GM19452 (cell line): ENCODE measurements at regions not wholly inside any gene's neighbourhood (a gene's known extent, or its start where the extent isn't known, plus 50 kb on each side); places are given as distances from the start of the nearest gene placed in this dataset.
"Not testable (repeated sequence)": the region's sequence is repeated elsewhere in the genome, so short reads cannot be mapped to it uniquely, and the experiment has no call there.

Source experiments
- ATAC-seq: cut with Tn5 transposase; IDR thresholded peaks from one replicate; pipeline ENCODE4 v1.9.1; 2021; ENCODE audit not compliant: unreplicated experiment

DNA sequence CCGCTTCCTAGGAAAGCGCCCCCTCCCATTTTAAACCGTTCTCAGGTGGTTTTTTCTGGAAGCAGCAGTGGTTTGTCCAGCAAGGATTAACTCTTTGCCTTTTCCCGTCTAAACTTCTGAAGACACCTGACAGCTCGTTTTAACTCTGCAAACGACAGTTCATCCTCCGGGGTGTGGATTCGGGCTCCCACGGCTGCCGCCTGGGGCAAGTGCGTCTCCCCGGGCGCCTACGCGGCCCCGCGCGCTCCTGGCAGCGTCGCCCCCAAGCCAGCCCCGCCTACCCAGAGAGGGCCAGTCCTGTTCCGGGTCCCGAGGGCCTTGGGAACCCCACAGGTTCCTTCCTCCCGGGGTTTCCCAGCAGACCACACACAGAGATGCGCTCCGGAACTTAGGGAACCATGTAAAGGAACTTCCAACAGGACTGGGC is 54.4 kb downstream of the PRR18 start:
- ATAC-seq, result no peak

DNA sequence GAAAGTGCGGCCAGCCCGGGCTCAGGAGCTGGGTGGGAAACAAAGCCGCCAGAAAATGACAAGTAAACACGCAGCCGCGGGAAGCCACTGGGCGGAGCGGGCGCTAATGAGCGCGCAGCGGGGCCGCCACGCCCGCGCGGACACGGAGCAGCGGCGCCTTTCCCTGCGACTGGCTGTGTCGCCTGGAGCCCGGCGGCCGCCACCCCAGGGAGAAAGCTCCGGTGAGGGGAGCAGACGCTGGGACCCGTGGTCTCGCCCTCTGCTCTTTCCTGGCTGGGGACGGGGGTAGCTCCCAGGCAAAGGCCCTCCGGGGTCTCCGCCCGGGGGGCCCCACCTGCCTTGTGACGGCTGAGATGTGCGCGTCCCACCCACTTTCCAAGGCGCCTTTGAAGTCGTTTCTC is 54.9 kb downstream of the PRR18 start:
- peak; percentile 55 for ATAC-seq

DNA sequence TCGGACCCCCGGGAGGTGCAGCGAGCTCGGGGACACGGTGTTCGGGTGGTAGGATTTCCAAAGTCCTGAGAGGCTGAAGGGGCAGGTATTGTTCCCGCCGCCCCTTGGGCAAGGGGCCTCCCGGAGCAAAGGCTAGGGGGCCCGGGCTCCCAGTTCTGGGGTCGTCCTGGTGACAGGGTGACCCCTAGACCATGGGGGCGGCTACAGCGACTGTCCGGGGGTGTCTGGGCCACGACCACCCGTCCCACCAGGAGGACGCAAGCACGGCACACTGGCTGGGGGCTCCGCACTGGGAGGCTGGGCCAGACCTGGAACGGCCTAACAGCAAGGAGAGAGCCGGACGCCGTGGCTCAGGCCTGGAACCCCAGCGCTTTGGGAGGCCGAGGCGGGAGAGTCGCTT is 55.6 kb downstream of the PRR18 start:
- ATAC-seq, result no peak

DNA sequence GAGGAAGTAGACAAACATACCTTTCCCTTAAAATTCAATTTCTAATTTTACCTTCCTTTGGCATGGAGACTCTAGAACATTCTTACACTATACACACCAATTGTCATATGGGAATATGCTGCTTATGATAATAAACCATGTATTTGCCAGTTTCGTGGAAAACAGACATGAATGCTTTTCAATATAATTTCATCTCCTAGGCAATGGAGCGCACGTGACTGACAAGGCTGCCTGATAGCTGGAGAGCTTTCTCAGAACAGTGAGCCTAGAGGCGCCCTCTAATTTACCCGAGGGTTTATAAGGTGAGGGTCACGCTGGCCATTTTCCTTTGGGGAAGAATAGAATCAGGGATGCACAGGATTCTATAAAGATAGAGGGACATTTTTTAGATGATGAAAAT is 56.5 kb downstream of the PRR18 start:
- ATAC-seq, result no peak

DNA sequence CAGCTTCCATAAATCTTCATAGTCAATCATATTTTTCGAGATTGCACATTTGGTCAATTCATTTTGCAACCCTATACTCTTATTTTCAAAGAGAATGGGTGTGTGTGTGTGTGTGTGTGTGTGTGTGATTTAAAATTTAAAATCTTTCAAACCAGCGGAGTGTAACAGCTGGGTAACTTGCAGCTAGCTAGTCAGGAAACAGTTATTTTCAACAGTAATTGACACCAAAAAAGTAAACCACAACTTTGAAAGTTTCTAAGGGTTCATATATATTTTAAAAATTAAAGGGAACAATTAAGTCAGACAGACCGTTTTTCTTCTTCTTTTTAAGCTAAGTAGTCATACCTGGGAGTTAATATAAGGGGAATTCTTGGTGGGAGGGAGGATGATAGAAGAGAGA is 57.0 kb downstream of the PRR18 start:
- no peak for ATAC-seq

DNA sequence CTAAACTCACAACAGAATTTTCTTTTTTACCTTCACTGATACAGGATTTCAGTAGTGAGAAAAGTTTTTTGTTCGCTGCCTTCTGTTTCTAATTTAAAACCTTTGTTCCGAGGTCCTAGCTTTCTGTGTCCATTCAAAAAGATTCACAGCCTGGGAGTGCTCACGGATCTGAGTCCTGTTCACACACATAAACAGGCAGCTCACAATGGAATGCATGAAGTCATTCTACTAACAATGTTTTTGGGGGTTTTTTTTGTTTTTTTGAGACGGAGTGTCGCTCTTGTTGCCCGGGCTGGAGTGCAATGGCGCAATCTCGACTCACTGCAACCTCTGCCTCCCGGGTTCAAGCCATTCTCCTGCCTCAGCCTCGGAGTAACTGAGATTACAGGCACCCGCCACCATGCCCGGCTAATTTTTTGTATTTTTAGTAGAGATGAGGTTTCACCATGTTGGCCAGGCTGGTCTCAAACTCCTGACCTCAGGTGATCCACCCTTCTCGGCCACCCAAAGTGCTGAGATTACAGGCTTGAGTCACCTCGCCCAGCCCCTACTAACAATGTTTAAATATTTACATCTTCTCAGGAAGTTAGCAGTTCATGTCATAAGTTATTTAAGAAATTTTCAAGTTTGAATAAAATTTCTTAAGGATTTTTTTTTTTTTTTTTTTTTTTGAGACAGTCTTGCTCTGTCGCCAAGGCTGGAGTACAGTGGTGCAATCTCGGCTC is 59.0 kb downstream of the PRR18 start:
- ATAC-seq, result not testable (repeated sequence)

DNA sequence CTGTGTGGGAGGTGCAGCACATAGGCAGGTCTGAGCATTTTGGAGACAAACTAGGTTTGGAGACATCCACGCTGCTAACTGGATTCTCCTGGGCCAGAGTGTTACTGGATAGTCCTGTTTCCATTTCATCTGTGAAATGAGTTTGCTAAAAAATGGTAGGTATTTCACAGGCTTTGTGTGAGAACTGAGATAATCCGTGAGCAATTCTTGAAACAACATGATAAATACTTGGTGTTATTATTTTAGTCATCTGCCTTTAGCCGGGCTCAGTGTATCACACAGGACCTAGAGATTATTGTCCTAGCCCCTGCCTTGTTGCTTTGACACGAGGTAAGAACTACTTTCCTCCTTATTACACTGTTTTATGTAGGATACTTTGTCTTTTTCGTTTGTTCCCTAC is 63.0 kb downstream of the PRR18 start:
- no peak for ATAC-seq

DNA sequence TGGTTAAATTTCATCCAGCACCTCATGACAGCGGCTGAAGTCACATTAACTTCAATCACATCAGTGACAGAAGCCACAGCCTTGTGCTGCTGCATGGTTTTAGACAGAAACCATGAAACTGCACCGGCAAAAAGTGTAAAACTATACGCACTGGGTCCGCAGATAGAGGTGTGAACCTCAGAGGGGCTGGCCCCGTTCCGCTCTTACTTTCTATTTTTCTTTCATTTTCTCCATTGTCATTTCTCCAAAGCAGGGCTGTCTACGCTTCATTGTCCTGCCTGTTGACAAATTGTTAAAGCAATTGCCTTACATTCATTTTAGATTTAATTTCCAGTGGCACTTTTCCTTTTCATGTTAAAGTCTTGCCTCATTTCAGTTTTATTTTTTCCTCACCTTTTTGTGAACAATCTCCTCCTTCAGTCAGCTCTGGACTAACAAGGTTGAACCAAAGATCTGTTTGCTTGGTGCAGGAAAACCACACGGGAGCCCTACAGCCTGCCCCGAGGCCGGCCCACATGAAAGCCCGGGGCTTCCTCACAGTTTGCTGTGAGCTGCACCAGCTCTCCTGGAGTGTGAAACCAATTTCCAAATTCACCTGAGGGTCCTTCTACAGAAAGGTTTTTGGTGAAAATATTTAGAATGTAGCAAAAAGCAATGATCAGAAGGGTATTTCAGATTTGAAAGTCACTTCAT is 63.7 kb downstream of the PRR18 start:
- ATAC-seq, result peak; percentile 92

DNA sequence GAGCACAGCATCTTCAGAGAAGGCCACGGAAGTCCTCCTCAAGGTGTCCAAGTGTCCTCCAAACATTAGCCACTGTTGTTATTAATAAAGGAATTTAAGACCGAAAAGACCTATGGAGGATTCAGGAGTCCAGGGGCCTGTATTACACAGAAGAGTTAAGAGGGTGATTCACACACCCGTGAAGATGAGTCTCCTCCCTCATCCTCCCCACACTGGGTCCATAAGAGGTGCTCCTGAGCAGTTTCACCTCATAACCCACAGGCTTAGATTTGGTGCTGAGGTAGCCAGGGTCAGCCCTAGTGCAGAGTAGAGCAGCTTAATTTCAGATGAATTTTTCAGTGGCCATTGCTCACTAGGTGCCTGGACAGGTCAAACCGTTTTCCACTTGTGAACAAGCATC is 65.3 kb downstream of the PRR18 start:
- ATAC-seq, result no peak

DNA sequence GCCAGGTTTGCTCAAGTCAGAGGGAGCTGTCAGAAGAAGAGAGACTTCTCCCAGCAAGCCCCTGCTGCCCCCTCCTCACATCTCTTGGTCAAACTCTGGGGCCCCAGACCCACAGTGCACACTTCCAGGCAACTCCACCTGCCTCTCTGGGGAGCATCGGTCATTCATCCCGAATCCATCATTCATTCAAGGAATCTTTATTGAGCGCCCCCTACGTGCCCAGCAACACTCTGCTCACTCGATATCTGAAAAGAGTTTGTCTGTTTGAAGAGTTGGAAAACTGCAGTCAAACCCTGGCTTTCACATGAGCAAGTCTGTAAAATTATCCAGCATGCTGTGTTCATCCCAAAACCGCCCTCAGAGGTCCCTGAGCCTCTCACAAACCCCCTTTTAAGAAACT is 66.2 kb downstream of the PRR18 start:
- ATAC-seq, result no peak

DNA sequence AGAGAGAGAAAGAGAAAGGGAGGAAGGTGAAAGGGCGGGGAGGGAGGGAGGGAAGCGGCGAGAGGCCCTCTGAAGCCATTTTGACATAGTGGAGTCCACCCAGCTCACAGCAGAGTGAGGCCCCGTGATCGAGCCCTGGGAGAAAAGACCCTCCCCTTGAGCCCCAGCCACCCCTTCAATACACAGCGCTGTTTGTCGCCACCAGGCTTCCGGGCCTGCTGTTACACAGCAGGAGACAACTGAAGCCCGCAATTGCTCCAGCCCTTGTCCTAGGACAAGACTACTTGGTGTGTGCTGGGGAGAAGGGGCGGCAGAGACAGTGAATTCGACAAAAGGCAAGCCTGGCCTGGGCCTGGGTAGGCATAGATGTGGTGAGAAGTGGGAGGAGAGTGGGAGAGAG is 67.3 kb downstream of the PRR18 start:
- no peak for ATAC-seq

DNA sequence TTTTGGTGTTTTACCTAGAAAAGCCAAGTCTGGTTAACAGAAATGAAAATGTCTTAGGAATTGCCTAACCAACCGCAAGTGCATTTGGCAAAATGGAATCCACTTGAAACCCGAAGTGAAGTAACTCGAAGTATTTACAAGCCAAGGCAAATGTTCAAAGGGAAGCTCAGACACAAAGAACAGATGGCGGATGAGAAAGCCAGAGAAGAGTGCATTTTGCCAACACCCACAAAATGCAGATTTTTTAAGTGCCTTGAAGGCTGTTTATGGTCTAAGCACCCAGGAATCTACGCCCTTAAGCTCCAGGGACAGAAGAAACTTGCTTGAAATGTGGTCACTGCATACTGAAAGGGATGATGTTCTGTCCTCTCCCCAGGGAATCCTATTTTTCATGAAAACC is 70.0 kb upstream of the TBXT start:
- ATAC-seq, result no peak

DNA sequence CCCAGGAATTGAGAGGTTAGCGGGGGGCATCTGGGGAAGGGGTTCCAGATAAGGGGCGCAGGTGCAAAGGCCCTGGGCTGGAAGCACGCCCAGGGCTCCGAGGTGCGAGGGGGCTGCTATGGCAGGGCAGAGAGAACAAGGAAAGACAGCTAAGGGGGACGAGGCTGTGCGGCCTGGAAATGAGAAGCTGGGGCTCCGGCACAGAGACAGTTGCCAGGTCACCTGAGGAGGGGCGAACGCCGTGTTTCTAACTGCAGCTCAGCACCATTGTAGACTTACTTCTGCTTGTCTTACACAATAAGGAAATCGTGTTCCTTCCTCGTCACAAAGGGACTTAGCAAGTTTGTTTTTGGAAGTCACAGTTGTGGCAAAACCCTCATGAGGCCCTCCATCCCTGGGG is 68.9 kb upstream of the TBXT start:
- no peak for ATAC-seq

DNA sequence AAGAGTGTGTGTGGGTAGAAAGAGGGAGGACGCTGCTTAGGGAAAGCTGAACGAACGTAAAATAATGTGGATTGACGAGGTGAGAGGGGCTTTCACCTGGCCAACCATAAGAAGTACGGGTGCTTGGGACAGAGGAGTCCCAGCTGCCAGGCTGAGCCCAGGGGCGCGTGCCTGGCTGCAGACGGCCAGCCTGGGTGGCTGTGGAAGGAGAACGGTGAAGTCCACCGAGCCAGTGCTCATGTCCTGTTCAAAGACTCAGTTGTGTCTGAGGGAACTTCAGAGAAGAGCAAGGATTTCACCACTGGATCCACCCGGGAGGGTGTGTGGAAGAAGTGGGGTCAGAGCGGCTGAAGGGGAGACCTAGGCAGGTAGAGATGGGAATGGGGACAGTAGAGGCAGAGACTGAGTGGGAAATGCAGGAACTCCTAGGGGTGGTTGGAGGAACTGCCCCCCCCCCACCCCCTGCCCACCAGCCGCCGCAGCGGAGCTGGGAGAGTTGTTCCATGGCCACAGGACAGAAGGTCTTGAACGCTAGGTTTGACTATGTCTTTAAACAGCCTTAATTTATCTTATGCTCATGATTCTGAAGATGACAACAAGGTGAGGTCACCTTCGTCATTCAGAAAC is 68.1 kb upstream of the TBXT start:
- no peak for ATAC-seq

DNA sequence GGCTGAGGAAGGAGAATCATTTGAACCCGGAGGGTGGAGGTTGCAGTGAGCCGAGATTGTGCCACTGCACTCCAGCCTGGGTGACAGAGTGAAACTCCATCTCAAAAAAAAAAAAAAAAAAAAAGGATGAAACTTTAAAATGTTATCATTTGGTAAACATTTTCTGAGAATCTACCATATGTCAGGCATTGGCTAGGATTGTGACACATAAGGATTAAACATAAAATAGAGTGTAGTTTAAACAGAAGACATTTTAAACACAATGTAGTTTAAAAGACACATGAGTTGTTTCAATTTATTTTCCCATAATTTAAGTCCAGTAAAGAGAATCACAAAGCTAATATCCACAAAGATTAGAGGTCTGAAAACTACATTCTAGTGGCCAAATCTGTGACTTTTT is 63.5 kb upstream of the TBXT start:
- ATAC-seq, result not testable (repeated sequence)

DNA sequence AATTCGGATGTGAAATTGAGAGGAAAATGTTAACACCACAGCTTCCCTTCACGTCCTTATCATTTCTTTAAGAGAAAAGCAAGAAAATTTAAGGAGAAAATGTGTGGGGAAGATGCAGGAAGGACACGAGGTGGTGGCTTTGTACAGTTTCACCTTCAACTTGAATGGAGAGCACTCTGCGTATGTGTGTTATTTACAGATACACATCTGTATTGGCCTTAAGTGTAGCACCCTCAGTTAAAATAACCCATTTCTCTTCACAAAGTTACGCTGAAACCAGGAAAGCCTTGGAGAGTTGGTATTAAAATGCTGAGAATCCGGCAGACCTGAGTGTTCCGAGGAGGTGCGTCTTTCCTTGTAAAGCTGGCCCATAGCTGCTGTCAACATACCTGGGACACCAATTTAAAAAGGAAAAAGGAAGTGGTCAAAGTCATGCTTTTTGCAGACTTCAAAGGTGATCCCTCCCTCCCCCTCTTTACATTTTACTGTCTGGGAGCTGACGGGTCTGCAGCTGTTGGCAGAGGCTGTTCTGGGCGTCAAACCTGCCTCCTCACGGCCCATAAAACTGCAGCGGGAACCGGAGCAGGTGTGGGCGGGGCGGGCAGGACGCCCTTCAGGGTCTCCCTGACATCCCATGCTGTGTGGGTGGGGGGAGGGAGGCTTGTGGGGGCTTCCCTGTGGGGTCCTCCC is 61.3 kb upstream of the TBXT start:
- ATAC-seq, result no peak

DNA sequence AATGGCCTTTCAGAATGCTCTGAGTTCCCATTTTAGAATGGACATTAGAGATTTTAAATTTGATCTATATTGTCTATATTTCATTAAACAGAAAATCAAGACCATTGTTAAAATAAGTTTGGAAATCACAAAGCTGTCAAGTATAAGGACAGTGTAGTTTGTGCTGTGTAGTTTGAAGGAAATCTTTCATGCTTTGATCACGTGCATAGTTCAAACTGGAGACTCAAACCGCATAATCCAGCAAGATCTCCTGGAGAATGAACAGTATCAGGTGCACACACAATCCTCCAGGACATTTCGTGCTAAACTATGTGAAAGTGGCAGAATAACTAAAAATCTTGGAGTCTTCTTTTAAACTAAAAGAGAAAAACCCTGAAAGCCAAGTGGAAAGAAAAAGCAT is 60.8 kb upstream of the TBXT start:
- no peak for ATAC-seq

DNA sequence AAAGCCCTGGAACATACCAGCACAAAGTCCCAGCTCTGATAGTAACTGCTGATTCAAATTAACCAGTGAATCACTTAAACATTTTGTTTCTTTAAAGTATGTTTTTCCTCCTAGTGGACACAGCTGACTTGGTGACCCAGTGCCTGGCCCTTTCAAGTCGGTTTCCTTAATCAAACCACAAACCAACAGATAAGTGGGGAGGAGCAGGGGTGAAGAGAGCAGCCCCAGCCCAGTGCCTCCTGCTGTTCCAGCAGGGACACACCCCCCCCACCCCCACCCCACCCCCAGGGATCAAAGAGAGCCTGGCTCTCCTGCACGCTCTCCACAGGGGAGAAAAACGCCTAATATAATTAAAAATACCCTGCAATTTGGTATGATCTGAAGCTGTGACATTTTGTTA is 55.4 kb upstream of the TBXT start:
- no peak for ATAC-seq

DNA sequence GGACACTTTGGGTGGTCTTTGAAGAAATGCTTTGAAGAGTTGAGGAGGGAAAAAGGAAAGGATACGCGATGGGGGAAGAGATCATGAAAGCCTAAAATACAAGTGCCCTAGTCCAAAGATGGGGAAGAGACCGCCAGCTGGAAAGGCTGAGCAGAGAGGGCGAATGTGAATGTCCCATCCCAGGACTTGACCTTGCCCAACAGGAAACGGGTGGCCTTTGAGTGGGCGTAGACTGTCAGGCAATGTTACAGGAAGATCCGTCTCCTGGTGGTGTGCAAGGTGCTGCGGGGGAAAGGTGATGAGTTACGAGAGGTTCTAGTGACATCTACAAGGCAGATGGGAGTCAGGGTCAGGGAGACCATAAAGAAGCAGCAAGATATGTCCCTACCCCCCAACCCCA is 55.0 kb upstream of the TBXT start:
- no peak for ATAC-seq

DNA sequence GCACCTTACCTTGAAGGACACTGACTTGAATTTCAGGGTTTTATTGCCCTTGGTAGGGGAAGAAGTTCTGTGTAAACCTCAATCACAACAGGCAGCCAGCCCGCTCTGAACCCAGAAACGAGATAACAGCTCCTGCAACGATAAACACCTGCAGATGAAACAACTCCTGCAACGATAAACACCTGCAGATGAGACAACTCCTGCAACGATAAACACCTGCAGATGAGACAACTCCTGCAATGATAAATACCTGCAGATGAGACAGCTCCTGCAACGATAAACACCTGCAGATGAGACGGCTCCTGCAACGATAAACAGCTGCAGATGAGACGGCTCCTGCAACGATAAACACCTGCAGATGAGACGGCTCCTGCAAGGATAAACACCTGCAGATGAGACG is 54.0 kb upstream of the TBXT start:
- no peak for ATAC-seq

DNA sequence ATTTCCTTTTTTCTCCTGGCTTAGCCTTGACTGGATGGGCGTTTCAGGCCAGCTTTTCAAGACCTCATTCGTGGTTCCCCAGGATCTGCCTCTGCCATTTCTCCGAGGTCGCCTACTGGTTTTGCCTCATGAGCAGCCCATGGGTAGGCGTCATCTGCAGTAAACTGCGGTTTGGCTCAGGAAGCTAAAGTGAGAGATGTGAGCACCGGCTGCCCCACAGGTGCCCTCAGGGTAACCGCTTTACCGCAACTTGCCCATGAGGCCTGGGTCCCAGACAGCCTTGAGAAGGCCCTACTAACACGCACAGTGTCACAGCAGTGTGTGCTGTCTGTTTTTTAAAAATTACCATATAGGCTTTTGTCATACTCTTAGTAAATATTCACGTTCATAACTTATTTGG is 53.4 kb upstream of the TBXT start:
- ATAC-seq, result no peak
